DMS53 treated with DMSO at 0.1 percent for 48 hours (cell line): ENCODE measurements at regions not wholly inside any gene's neighbourhood (a gene's known extent, or its start where the extent isn't known, plus 50 kb on each side); places are given as distances from the start of the nearest gene placed in this dataset.

Source experiments
- DNase-seq: peaks from one replicate; lab custom pipeline; 2025; ENCODE audit not compliant: unreplicated experiment; lab: John Stamatoyannopoulos, UW

- no peak for DNase-seq
Measured at GRCh38 chr3:117486719-117487716, 777.4 kb downstream of the TUSC7 start.

GRCh38 chr3:117488983-117489382, 779.4 kb downstream of the TUSC7 start:
- DNase-seq = peak; percentile 22

- no peak for DNase-seq
Measured at GRCh38 chr3:117489663-117490079, 780.1 kb downstream of the TUSC7 start.

- DNase-seq = no peak
Measured at GRCh38 chr3:117490716-117491115, 781.1 kb downstream of the TUSC7 start.

GRCh38 chr3:117495620-117496019, 786.0 kb downstream of the TUSC7 start:
- no peak for DNase-seq

GRCh38 chr3:117499189-117499870, 789.8 kb downstream of the TUSC7 start:
- no peak for DNase-seq

GRCh38 chr3:117507958-117508357, 798.4 kb downstream of the TUSC7 start:
- DNase-seq = no peak

GRCh38 chr3:117509858-117510257, 800.3 kb downstream of the TUSC7 start:
- no peak for DNase-seq

GRCh38 chr3:117510396-117510795, 800.8 kb downstream of the TUSC7 start:
- DNase-seq = no peak

- no peak for DNase-seq
Measured at GRCh38 chr3:117512975-117513374, 803.4 kb downstream of the TUSC7 start.

- DNase-seq = no peak
Measured at GRCh38 chr3:117515309-117515708, 805.7 kb downstream of the TUSC7 start.

GRCh38 chr3:117518364-117518763, 808.8 kb downstream of the TUSC7 start:
- DNase-seq = no peak

GRCh38 chr3:117519776-117520175, 810.2 kb downstream of the TUSC7 start:
- no peak for DNase-seq

- DNase-seq = no peak
Measured at GRCh38 chr3:117520582-117520981, 811.0 kb downstream of the TUSC7 start.

- no peak for DNase-seq
Measured at GRCh38 chr3:117523418-117523817, 813.8 kb downstream of the TUSC7 start.

GRCh38 chr3:117524890-117525289, 815.3 kb downstream of the TUSC7 start:
- DNase-seq = no peak

- DNase-seq = peak; percentile 40
Measured at GRCh38 chr3:117526470-117527079, 817.0 kb downstream of the TUSC7 start.

- DNase-seq = no peak
Measured at GRCh38 chr3:117527346-117527745, 817.8 kb downstream of the TUSC7 start.

- DNase-seq = no peak
Measured at GRCh38 chr3:117528688-117529087, 819.1 kb downstream of the TUSC7 start.

GRCh38 chr3:117531078-117531767, 821.6 kb downstream of the TUSC7 start:
- DNase-seq = no peak

- DNase-seq = no peak
Measured at GRCh38 chr3:117532268-117532667, 822.7 kb downstream of the TUSC7 start.
